Trophoblast cell (in vitro differentiated cells and primary cell): ENCODE measurements at regions not wholly inside any gene's neighbourhood (a gene's known extent, or its start where the extent isn't known, plus 50 kb on each side); places are given as distances from the start of the nearest gene placed in this dataset.
A peak's percentile ranks its signal among the peaks of the same experiment; 100 is the strongest.

ENCODE experiments used
- DNase-seq, 2 donors: peaks; one replicate each; pipeline ENCODE4 v3.0.0-alpha.2; 2016
- H2AFZ ChIP-seq: 2 replicates; pipeline ENCODE4 v1.6.1; 2013; ENCODE audit warnings: low read length, moderate library complexity, mild to moderate bottlenecking; ENCODE audit not compliant: insufficient read depth, poor library complexity
- H2AK5ac ChIP-seq: 2 replicates; pipeline ENCODE4 v1.6.1; 2013; ENCODE audit warnings: mild to moderate bottlenecking, low read length
- H2BK120ac ChIP-seq: 2 replicates; pipeline ENCODE4 v1.6.1; 2013; ENCODE audit warnings: low read length, mild to moderate bottlenecking, moderate library complexity; ENCODE audit not compliant: insufficient read depth, poor library complexity
- H2BK12ac ChIP-seq: 2 replicates; pipeline ENCODE4 v1.6.1; 2013; ENCODE audit warnings: mild to moderate bottlenecking, low read length, moderate library complexity
- H2BK5ac ChIP-seq: 2 replicates; pipeline ENCODE4 v1.6.1; 2013; ENCODE audit warnings: low read length, low read depth, moderate library complexity, mild to moderate bottlenecking; ENCODE audit not compliant: poor library complexity
- H3K14ac ChIP-seq: 2 replicates; pipeline ENCODE4 v1.6.1; 2013; ENCODE audit warnings: mild to moderate bottlenecking, low read length
- H3K18ac ChIP-seq: 2 replicates; pipeline ENCODE4 v1.6.1; 2013; ENCODE audit warnings: mild to moderate bottlenecking, low read length
- H3K23ac ChIP-seq: 2 replicates; pipeline ENCODE4 v1.6.1; 2013; ENCODE audit warnings: low read length
- H3K27ac ChIP-seq: 2 replicates; pipeline ENCODE4 v1.5.1; 2013; ENCODE audit warnings: low read depth, mild to moderate bottlenecking, inconsistent platforms, low read length, moderate library complexity
- H3K27me3 ChIP-seq: 2 replicates; pipeline ENCODE4 v1.6.1; 2013; ENCODE audit warnings: inconsistent platforms, mild to moderate bottlenecking, low read length, moderate library complexity; ENCODE audit not compliant: insufficient read depth
- H3K36me3 ChIP-seq, 2 experiments: 1 replicate in 1 of 2; 2 replicates in 1 of 2; pipeline ENCODE4 v1.6.1; 2013; ENCODE audit warnings: low read length in 2 of 2, mild to moderate bottlenecking in 2 of 2, moderate library complexity in 1 of 2; ENCODE audit not compliant: insufficient read depth in 2 of 2, control insufficient read depth in 1 of 2
- H3K4ac ChIP-seq: 2 replicates; pipeline ENCODE4 v1.6.1; 2013; ENCODE audit warnings: low read depth, mild to moderate bottlenecking, low read length, moderate library complexity
- H3K4me1 ChIP-seq, 2 experiments: 1 replicate in 1 of 2; 2 replicates in 1 of 2; pipeline ENCODE4 v1.6.1; 2013; ENCODE audit warnings: low read length in 2 of 2, mild to moderate bottlenecking in 2 of 2, moderate library complexity in 1 of 2; ENCODE audit not compliant: insufficient read depth in 2 of 2, control insufficient read depth in 1 of 2
- H3K4me2 ChIP-seq: 2 replicates; pipeline ENCODE4 v1.6.1; 2013; ENCODE audit warnings: inconsistent platforms, mild to moderate bottlenecking, low read length, moderate library complexity
- H3K4me3 ChIP-seq: 2 replicates; pipeline ENCODE4 v1.5.1; 2013; ENCODE audit warnings: mild to moderate bottlenecking, low read depth, low read length, inconsistent platforms
- H3K79me1 ChIP-seq: one replicate; pipeline ENCODE4 v1.6.1; 2013; ENCODE audit warnings: low read length
- H3K79me2 ChIP-seq: 2 replicates; pipeline ENCODE4 v1.6.1; 2013; ENCODE audit warnings: low read length, mild to moderate bottlenecking; ENCODE audit not compliant: control insufficient read depth, insufficient read depth, poor library complexity
- H3K9ac ChIP-seq: 2 replicates; pipeline ENCODE4 v1.6.1; 2013; ENCODE audit warnings: mild to moderate bottlenecking, low read length
- H3K9me3 ChIP-seq: 2 replicates; pipeline ENCODE4 v1.6.1; 2013; ENCODE audit warnings: low read depth, mild to moderate bottlenecking, control low read depth, inconsistent platforms, low read length; ENCODE audit not compliant: insufficient read depth
- H4K12ac ChIP-seq: 2 replicates; pipeline ENCODE4 v1.6.1; 2013; ENCODE audit warnings: low read depth, mild to moderate bottlenecking, low read length, moderate library complexity
- H4K8ac ChIP-seq: 2 replicates; pipeline ENCODE4 v1.6.1; 2013; ENCODE audit warnings: low read depth, mild to moderate bottlenecking, low read length, moderate library complexity
- H4K91ac ChIP-seq: one replicate; pipeline ENCODE4 v1.6.1; 2013; ENCODE audit warnings: low read depth, mild to moderate bottlenecking, low read length, moderate library complexity
- WGBS: extraction: QIAGEN DNeasy Blood & Tissue Kit; methylation state at CpG from one replicate; pipeline ENCODE4 v1.1.7; 2013; ENCODE audit warnings: missing lambda C conversion rate; ENCODE audit not compliant: insufficient read length, insufficient coverage; ENCODE audit errors: extremely low coverage; 5-methylcytosine and 5-hydroxymethylcytosine counted together

- peak overlapping the region; percentile 52 for H3K9ac ChIP-seq
- no peaks in the 10 kb centered on the region for H3K9me3 ChIP-seq
- H4K91ac ChIP-seq = no peak overlapping the region
- no peaks in the 10 kb centered on the region for H3K79me1 ChIP-seq
- no peak overlapping the region for H3K4me2 ChIP-seq
- no peak overlapping the region for H4K8ac ChIP-seq
- H3K27me3 ChIP-seq = no peaks in the 10 kb centered on the region
- H3K4me3 ChIP-seq = no peak overlapping the region
- H2AK5ac ChIP-seq = no peak overlapping the region
- H3K18ac ChIP-seq = no peak overlapping the region
- no peak overlapping the region for H2BK120ac ChIP-seq
- no peak overlapping the region for H3K23ac ChIP-seq
- H2BK12ac ChIP-seq = no peak overlapping the region
- H3K14ac ChIP-seq = no peak overlapping the region
- no peak overlapping the region for H2BK5ac ChIP-seq
- no peak overlapping the region for H3K27ac ChIP-seq
- H2AFZ ChIP-seq = no peak overlapping the region
- no peak overlapping the region for H3K4ac ChIP-seq
- H3K79me2 ChIP-seq = no peaks in the 10 kb centered on the region
- DNase-seq = no peak
- H3K4me1 ChIP-seq = no peaks in the 10 kb centered on the region
- H4K12ac ChIP-seq = no peak overlapping the region
- no CpG with 5 or more reads among the region's 10 CpGs for WGBS
- H3K36me3 ChIP-seq = no peaks in the 10 kb centered on the region
Observed at GRCh38 chr6:104301951-104302350, 557.8 kb downstream of the HACE1 start.

DNA sequence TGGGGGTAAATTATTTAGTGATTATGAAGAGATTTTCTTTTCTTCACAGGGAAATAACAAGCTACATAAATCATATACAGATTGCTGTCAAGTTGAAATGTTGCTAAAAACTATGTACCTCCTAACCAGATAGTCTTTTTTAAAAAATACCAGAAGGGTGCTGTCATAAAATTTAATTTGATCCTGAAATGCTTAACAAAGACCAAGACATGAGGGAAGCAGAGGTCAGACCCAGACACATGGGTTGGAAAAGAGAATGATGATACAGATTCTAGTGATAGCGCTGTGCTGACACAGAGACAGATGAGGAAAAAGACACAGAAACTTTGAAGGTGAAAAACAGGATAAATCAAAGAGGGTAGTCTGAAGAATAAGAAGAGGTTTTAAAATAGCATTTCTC is 573.1 kb downstream of the HACE1 start:
- no peak overlapping the region for H2AK5ac ChIP-seq
- no peaks in the 10 kb centered on the region for H3K36me3 ChIP-seq
- no peak overlapping the region for H2BK120ac ChIP-seq
- no peak overlapping the region for H3K14ac ChIP-seq
- no peak overlapping the region for H3K23ac ChIP-seq
- DNase-seq = no peak
- H3K79me2 ChIP-seq = no peaks in the 10 kb centered on the region
- H3K27ac ChIP-seq = no peak overlapping the region
- no CpG with 5 or more reads among the region's 1 CpG for WGBS
- no peak overlapping the region for H2AFZ ChIP-seq
- H4K12ac ChIP-seq = no peak overlapping the region
- H3K18ac ChIP-seq = no peak overlapping the region
- no peak overlapping the region for H3K9ac ChIP-seq
- H3K4me1 ChIP-seq = no peaks in the 10 kb centered on the region
- H2BK5ac ChIP-seq = no peak overlapping the region
- H3K27me3 ChIP-seq = no peaks in the 10 kb centered on the region
- H3K9me3 ChIP-seq = no peaks in the 10 kb centered on the region
- no peak overlapping the region for H3K4me3 ChIP-seq
- H3K4ac ChIP-seq = no peak overlapping the region
- no peak overlapping the region for H4K91ac ChIP-seq
- H3K4me2 ChIP-seq = no peak overlapping the region
- no peaks in the 10 kb centered on the region for H3K79me1 ChIP-seq
- H2BK12ac ChIP-seq = no peak overlapping the region
- no peak overlapping the region for H4K8ac ChIP-seq

DNA sequence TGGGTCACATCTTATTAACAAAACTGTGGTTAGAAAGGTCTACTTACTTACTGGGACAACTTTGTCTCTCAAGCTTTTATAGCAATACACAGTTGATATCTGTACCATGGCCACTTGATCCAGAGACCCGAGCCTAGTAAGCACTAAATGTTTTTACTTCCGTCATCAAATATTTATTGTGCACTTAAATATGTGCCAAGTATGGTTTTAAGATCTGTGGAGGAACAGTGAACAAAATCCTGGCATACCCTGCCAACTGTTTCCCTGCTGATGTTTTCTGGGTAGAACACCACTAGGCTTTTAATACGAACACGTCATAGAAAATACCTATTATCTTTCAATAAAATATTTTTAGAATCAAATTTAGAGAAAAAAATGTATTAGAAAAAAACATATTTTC is 574.8 kb downstream of the HACE1 start:
- H3K14ac ChIP-seq = no peak overlapping the region
- H3K4me3 ChIP-seq = no peak overlapping the region
- H3K9ac ChIP-seq = no peak overlapping the region
- H2BK5ac ChIP-seq = no peak overlapping the region
- H2AFZ ChIP-seq = no peak overlapping the region
- no peak overlapping the region for H2BK120ac ChIP-seq
- no peaks in the 10 kb centered on the region for H3K79me2 ChIP-seq
- no peak overlapping the region for H2AK5ac ChIP-seq
- no peak overlapping the region for H4K12ac ChIP-seq
- H3K18ac ChIP-seq = no peak overlapping the region
- H3K4me1 ChIP-seq = no peaks in the 10 kb centered on the region
- H3K9me3 ChIP-seq = no peaks in the 10 kb centered on the region
- H3K4ac ChIP-seq = no peak overlapping the region
- no peak overlapping the region for H3K4me2 ChIP-seq
- no CpG with 5 or more reads among the region's 4 CpGs for WGBS
- H4K8ac ChIP-seq = no peak overlapping the region
- no peak overlapping the region for H3K23ac ChIP-seq
- H3K36me3 ChIP-seq = no peaks in the 10 kb centered on the region
- H3K27me3 ChIP-seq = no peaks in the 10 kb centered on the region
- H3K79me1 ChIP-seq = no peaks in the 10 kb centered on the region
- no peak overlapping the region for H3K27ac ChIP-seq
- DNase-seq = no peak
- no peak overlapping the region for H4K91ac ChIP-seq
- no peak overlapping the region for H2BK12ac ChIP-seq

DNA sequence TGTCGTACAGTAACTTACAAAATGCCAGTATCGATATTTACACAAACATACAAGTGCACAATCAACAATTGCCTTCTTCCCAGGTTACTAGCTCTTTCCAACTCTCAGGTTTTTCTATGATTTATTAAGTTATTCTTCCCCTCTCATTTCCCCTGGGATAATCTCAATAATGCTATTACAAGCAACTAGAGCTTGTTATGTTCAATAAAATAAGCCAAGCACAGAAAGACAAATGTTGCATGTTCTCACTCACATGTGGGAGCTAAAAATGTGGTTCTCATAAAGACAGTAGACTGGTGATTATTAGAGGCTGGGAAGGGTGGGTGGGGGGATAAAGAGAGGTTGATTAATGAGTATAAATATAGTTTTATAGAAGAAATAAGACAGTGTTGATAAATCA is 577.1 kb downstream of the HACE1 start:
- Histone ChIP-seq H2BK120ac (no peak overlapping the region), H3K79me2 (no peaks in the 10 kb centered on the region), H3K18ac (no peak overlapping the region), H2BK5ac (no peak overlapping the region), H3K9me3 (no peaks in the 10 kb centered on the region), H3K4me3 (no peak overlapping the region), H4K12ac (no peak overlapping the region), H2BK12ac (no peak overlapping the region), H3K27me3 (no peaks in the 10 kb centered on the region), H3K14ac (no peak overlapping the region), H3K27ac (no peak overlapping the region), H3K23ac (no peak overlapping the region), H3K4me2 (no peak overlapping the region), H3K4me1 (no peaks in the 10 kb centered on the region), H4K8ac (no peak overlapping the region), H3K79me1 (no peaks in the 10 kb centered on the region), H3K9ac (no peak overlapping the region), H4K91ac (no peak overlapping the region), H3K36me3 (no peaks in the 10 kb centered on the region), H2AFZ (no peak overlapping the region), H2AK5ac (no peak overlapping the region), H3K4ac (no peak overlapping the region)
- no CpG with 5 or more reads among the region's 2 CpGs for whole genome bisulfite sequencing
- no peak for DNase-seq
